Activated naive CD4-positive, alpha-beta T cell treated with anti-CD3 and anti-CD28 coated beads, Interleukin-2, amount 50 U/mL, for 24 hours (primary cell): ENCODE measurements at regions not wholly inside any gene's neighbourhood (a gene's known extent, or its start where the extent isn't known, plus 50 kb on each side); places are given as distances from the start of the nearest gene placed in this dataset.
"Not testable (repeated sequence)": the region's sequence is repeated elsewhere in the genome, so short reads cannot be mapped to it uniquely, and the experiment has no call there.

Source experiments
- H3K27ac Mint-ChIP-seq: one replicate; pipeline ENCODE4 v1.8.0; 2021; ENCODE audit warnings: mild to moderate bottlenecking, mixed read lengths
- H3K27me3 Mint-ChIP-seq: one replicate; pipeline ENCODE4 v1.8.0; 2021; ENCODE audit warnings: mixed read lengths
- H3K36me3 Mint-ChIP-seq: one replicate; pipeline ENCODE4 v1.8.0; 2021; ENCODE audit warnings: mixed read lengths
- H3K4me1 Mint-ChIP-seq: one replicate; pipeline ENCODE4 v1.8.0; 2021; ENCODE audit warnings: mixed read lengths
- H3K4me3 Mint-ChIP-seq: one replicate; pipeline ENCODE4 v1.8.0; 2021; ENCODE audit warnings: mild to moderate bottlenecking, mixed read lengths
- H3K9me3 Mint-ChIP-seq: one replicate; pipeline ENCODE4 v1.8.0; 2021; ENCODE audit warnings: mixed read lengths

DNA sequence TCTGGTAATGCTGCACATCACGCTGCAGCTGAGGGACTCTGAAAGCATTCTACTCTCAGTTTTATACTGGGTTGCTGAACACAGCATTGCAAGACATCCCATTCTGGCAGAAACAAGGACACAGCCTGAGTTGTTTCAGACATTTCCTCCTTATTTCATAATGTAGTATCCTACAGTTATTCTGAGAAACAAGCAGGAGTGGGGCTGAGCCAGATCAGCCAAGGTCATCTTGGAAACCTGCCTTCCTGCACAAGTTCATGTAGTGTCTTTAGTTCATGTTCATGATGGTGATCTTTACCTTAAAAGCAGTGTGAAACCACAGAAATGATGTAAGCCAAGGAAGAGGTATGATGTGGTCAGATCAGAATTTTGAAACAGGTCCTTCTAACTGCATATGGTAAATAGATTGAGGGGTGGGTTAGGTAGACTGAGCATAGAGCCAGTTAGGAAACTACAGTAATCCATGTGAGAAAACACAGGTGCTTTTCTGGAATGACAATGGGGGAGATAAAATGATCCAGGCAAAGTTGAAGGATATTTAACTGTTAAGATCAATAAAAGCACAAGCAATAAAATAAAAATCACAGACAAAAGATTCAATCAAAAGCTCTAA, 1686.8 kb downstream of the LRRC4C start:
- Mint-ChIP-seq H3K27ac (no peak overlapping the region), H3K4me3 (no peak overlapping the region), H3K27me3 (no peaks in the 10 kb centered on the region), H3K9me3 (no peaks in the 10 kb centered on the region), H3K4me1 (no peaks in the 10 kb centered on the region), H3K36me3 (no peaks in the 10 kb centered on the region)

DNA sequence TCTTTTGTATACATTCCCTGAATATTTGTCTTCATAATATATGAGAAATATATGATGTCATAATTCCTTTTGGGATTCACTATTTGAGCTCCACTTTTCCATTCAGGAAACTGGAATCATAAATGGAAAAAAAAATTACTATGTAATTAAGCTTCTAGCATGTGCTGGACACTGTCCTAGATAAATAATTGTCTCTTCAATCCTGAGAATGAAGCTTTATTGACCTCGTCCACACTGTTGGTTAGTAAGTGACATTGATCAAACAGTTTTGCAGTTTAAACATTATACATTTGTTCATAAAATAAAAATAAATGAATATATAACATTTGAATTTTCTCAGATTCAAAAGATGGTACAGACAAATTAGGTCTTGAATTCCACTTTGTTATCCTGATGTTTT, 1691.2 kb downstream of the LRRC4C start:
- H3K4me3 Mint-ChIP-seq: no peak overlapping the region
- no peaks in the 10 kb centered on the region for H3K36me3 Mint-ChIP-seq
- H3K27ac Mint-ChIP-seq: no peak overlapping the region

DNA sequence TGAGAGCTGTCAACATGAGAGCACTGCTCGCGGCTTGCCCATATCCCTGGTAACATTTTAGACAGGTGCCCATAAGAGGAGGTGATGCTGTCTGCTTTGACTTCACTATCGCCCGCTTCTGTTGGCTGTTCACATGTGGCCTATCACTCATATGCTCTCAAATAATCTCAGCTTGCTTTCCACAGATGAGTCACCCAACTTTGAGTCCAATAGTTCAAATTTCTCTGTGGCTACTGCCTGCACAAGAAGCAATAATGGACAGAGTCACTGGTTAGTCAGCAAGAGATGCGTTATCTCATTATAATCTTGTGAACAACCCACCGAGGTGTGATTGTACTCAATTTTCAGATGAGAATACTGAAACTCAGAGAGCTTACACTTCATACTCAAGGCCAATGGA, 1714.1 kb downstream of the LRRC4C start:
- H3K9me3 Mint-ChIP-seq: peaks cover 5% of the 10 kb centered on the region
- no peaks in the 10 kb centered on the region for H3K36me3 Mint-ChIP-seq
- H3K27me3 Mint-ChIP-seq: no peaks in the 10 kb centered on the region
- H3K27ac Mint-ChIP-seq: no peak overlapping the region
- H3K4me1 Mint-ChIP-seq: no peaks in the 10 kb centered on the region
- no peak overlapping the region for H3K4me3 Mint-ChIP-seq

More for the DNA sequence above, 1691.2 kb downstream of the LRRC4C start:
- Mint-ChIP-seq H3K9me3 (peaks cover 6% of the 10 kb centered on the region), H3K4me1 (no peaks in the 10 kb centered on the region), H3K27me3 (no peaks in the 10 kb centered on the region)

DNA sequence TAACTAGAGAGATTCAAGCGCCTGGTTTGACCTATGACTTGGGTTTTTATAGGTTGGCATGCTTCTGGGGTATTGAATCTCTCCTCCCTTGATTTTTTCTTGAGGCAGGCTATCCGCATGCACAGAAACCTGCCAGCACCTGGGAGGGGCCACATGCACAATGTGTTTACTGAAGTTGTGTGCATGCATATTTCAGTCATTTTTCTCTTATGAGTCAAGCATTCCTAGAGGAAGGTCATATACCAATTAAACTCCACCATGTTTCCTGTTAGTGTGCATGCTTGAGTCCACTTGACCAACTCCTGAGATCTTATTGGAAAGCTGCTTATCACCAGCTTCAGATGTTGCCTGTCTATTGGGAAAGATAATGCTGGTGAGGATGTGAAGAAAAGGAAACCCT, 1718.4 kb downstream of the LRRC4C start:
- H3K36me3 Mint-ChIP-seq: no peaks in the 10 kb centered on the region
- no peaks in the 10 kb centered on the region for H3K4me1 Mint-ChIP-seq
- H3K4me3 Mint-ChIP-seq: no peak overlapping the region
- H3K9me3 Mint-ChIP-seq: no peaks in the 10 kb centered on the region
- H3K27me3 Mint-ChIP-seq: no peaks in the 10 kb centered on the region
- H3K27ac Mint-ChIP-seq: no peak overlapping the region

DNA sequence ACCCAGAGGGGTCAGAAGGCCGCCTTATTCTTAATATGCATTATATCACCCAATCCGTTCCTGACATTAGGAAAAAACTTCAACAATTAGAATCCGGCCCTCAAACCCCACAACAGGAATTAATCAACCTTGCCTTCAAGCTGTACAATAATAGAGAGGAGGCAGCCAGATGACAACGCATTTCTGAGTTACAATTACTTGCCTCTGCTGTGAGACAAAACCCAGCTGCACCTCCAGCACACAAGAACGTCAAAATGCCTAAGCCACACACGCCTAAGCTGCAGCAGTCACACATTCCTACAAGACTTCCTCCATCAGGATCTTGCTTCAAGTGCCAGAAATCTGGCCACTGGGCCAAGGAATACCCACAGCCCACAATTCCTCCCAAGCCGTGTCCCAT, 1723.1 kb downstream of the LRRC4C start:
- not testable (repeated sequence) for H3K4me3 Mint-ChIP-seq, H3K36me3 Mint-ChIP-seq, H3K27ac Mint-ChIP-seq, H3K27me3 Mint-ChIP-seq, H3K4me1 Mint-ChIP-seq, H3K9me3 Mint-ChIP-seq

DNA sequence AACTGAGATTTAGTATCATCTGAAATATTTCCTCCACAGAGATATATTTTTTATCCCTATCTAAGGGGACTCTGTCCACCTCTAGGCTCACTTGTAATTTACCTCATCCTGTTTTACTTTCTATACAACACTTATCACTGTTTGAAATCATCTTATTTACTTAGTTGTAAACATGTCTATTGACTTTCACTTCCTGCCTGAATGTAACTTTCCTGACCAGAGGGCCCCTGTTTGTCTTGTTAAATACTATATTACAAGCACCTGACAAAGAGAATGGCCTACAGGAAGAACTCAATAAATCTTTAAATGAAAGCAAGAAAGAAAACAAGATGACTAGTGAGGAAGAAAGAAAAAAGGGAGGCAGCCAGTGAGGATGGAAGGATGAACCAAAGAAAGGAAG, 1727.5 kb downstream of the LRRC4C start:
- Mint-ChIP-seq H3K36me3 (no peaks in the 10 kb centered on the region), H3K4me1 (no peaks in the 10 kb centered on the region), H3K9me3 (peaks cover 6% of the 10 kb centered on the region), H3K27ac (no peak overlapping the region), H3K4me3 (no peak overlapping the region), H3K27me3 (no peaks in the 10 kb centered on the region)

DNA sequence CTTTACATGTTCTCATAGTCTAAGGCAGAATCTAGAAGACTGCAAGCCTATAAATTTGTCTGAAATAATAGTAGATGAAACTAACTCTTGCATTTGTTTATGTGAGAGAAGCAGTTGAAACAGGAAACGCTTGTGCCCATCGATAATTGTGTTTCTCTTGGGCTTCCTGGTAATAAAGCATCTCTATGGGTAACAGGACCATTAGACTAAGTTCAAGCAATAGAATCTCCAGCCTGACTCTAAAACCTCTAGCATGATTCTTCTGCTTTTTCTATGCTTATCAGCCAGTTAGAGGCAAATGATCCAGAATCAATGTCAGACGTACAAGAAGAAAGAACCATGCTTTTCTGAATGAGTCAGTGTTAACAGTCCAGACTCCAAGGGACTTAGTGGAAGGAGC, 1734.4 kb downstream of the LRRC4C start:
- H3K4me3 Mint-ChIP-seq: no peak overlapping the region

DNA sequence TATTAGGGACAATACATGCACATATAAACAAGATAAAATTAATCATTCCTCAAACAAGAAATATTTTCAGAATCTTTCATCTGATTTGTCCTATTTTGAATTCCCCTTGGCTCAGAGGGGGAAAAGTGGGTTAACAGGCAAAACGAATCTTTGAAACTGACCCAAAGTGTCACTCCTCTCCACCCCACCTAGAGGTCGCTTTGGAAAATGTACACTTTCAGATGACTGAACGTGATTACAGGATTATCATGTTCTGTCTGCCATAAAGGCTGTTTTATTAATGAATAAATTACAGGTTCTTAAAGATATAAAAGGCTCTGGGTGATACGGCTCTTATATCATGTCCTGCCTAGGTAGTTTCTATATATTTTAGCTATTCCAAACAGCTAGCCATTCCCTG, 1735.0 kb downstream of the LRRC4C start:
- Mint-ChIP-seq H3K27ac (no peak overlapping the region), H3K27me3 (no peaks in the 10 kb centered on the region), H3K9me3 (peaks cover 14% of the 10 kb centered on the region), H3K4me1 (no peaks in the 10 kb centered on the region), H3K4me3 (no peak overlapping the region), H3K36me3 (no peaks in the 10 kb centered on the region)

More for the DNA sequence above, 1734.4 kb downstream of the LRRC4C start:
- no peaks in the 10 kb centered on the region for H3K36me3 Mint-ChIP-seq
- H3K9me3 Mint-ChIP-seq: peaks cover 14% of the 10 kb centered on the region
- H3K27me3 Mint-ChIP-seq: no peaks in the 10 kb centered on the region
- H3K27ac Mint-ChIP-seq: no peak overlapping the region
- H3K4me1 Mint-ChIP-seq: no peaks in the 10 kb centered on the region

- peaks cover 17% of the 10 kb centered on the region for H3K9me3 Mint-ChIP-seq
- H3K27me3 Mint-ChIP-seq: no peaks in the 10 kb centered on the region
- H3K36me3 Mint-ChIP-seq: no peaks in the 10 kb centered on the region
- no peaks in the 10 kb centered on the region for H3K4me1 Mint-ChIP-seq
- H3K4me3 Mint-ChIP-seq: no peak overlapping the region
- H3K27ac Mint-ChIP-seq: no peak overlapping the region
These were observed 1746.9 kb downstream of the LRRC4C start for GRCh38 chr11:39712581-39712980.

DNA sequence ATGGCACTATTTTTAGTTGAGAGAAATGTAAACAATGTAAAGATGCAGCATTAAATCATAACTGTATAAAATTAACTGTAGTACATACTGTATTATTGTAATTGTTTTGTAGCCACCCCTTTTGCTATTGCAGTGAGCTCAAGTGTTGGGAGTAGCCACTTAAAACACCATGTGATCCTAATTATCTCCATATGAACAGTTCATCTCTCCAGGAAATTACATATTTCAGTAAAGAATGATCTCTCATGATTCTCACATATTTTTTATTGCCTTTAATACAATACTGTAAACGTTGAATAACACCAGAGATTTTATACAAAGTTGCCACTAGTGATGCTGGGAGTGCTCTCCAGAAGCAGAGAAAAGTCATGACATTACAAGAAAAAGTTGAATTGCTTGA, 1768.6 kb downstream of the LRRC4C start:
- H3K27ac Mint-ChIP-seq: no peak overlapping the region
- H3K36me3 Mint-ChIP-seq: no peaks in the 10 kb centered on the region
- H3K27me3 Mint-ChIP-seq: no peaks in the 10 kb centered on the region
- no peak overlapping the region for H3K4me3 Mint-ChIP-seq
- H3K9me3 Mint-ChIP-seq: peaks cover 10% of the 10 kb centered on the region
- no peaks in the 10 kb centered on the region for H3K4me1 Mint-ChIP-seq

- Mint-ChIP-seq H3K27ac (no peak overlapping the region), H3K4me1 (no peaks in the 10 kb centered on the region), H3K9me3 (no peaks in the 10 kb centered on the region), H3K27me3 (no peaks in the 10 kb centered on the region), H3K36me3 (no peaks in the 10 kb centered on the region), H3K4me3 (no peak overlapping the region)
These were observed 1775.4 kb downstream of the LRRC4C start for GRCh38 chr11:39683951-39684554.

GRCh38 chr11:39683288-39683950, 1776.0 kb downstream of the LRRC4C start:
- no peaks in the 10 kb centered on the region for H3K4me1 Mint-ChIP-seq
- H3K4me3 Mint-ChIP-seq: no peak overlapping the region
- H3K27me3 Mint-ChIP-seq: no peaks in the 10 kb centered on the region
- no peak overlapping the region for H3K27ac Mint-ChIP-seq
- no peaks in the 10 kb centered on the region for H3K9me3 Mint-ChIP-seq
- no peaks in the 10 kb centered on the region for H3K36me3 Mint-ChIP-seq

DNA sequence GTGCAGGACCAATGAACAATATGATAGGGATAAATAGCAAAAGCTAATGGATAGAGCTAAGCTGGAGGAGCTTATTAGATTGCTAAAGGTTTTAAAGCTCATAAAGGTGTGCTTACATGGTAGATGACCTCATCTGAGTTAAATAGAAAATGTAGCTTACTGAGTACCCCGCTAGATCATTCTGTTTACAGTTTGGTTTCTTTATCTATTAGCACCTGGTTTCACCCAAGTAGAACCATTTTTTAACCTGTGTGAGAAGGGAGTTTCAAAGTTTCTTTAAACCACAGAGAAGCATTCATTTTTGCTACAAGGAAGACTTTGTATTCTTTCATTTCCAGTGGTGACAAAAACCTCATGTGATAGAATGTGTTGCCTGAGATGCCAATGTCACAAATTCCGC, 1778.0 kb downstream of the LRRC4C start:
- no peaks in the 10 kb centered on the region for H3K9me3 Mint-ChIP-seq

GRCh38 chr11:39678996-39679395, 1780.5 kb downstream of the LRRC4C start:
- H3K27me3 Mint-ChIP-seq: no peaks in the 10 kb centered on the region
- H3K36me3 Mint-ChIP-seq: no peaks in the 10 kb centered on the region
- peaks cover 5% of the 10 kb centered on the region for H3K9me3 Mint-ChIP-seq
- no peak overlapping the region for H3K4me3 Mint-ChIP-seq
- no peaks in the 10 kb centered on the region for H3K4me1 Mint-ChIP-seq
- no peak overlapping the region for H3K27ac Mint-ChIP-seq

More for the DNA sequence above, 1778.0 kb downstream of the LRRC4C start:
- Mint-ChIP-seq H3K27me3 (no peaks in the 10 kb centered on the region), H3K27ac (no peak overlapping the region), H3K4me1 (no peaks in the 10 kb centered on the region), H3K4me3 (no peak overlapping the region), H3K36me3 (no peaks in the 10 kb centered on the region)

DNA sequence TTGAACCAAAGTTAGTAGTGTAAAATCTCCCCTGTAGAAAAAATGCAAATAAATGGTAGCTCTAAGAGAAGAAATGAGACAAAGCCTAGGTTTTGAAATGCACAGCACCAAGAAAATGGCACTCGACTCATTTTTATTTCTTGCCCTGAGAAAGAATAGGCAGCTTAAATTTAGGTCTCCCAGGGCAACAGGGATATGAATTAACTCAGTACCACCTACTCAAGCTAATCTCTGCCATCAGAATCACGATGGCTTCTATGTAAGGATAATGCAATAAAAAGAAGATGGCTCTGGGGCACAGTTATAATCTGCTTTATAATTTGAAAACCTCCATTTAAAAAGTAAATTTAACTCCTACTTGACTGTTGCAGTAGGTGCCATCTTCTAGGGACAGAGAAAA, 1784.3 kb downstream of the LRRC4C start:
- H3K27me3 Mint-ChIP-seq: no peaks in the 10 kb centered on the region
- H3K4me1 Mint-ChIP-seq: no peaks in the 10 kb centered on the region
- no peaks in the 10 kb centered on the region for H3K36me3 Mint-ChIP-seq
- H3K4me3 Mint-ChIP-seq: no peak overlapping the region
- no peak overlapping the region for H3K27ac Mint-ChIP-seq
- peaks cover 10% of the 10 kb centered on the region for H3K9me3 Mint-ChIP-seq

- Mint-ChIP-seq H3K4me3 (no peak overlapping the region), H3K36me3 (no peaks in the 10 kb centered on the region), H3K27me3 (no peaks in the 10 kb centered on the region), H3K4me1 (no peaks in the 10 kb centered on the region), H3K9me3 (peaks cover 10% of the 10 kb centered on the region), H3K27ac (no peak overlapping the region)
These were observed 1784.7 kb downstream of the LRRC4C start for GRCh38 chr11:39674761-39675160.
